CD4-positive, CD25-positive, alpha-beta regulatory T cell (primary cell): ENCODE measurements at regions not wholly inside any gene's neighbourhood (a gene's known extent, or its start where the extent isn't known, plus 50 kb on each side); places are given as distances from the start of the nearest gene placed in this dataset.

Experiments
- ATAC-seq, 2 donors: fragments of 150-1000 bp; cut with Tn5 transposase; one replicate each; pipeline ENCODE4 v1.10.0; 2021; ENCODE audit warnings: low read depth in 2 of 2, moderate number of reproducible peaks in 2 of 2, moderate library complexity in 1 of 2
- DNase-seq, 3 donors: peaks; one replicate each; pipeline versions ENCODE4 v3.0.0 to v3.0.0-alpha.2; 2012 to 2022; ENCODE audit warnings: mixed read lengths in 1 of 3
- H3K27ac ChIP-seq: one replicate; pipeline ENCODE4 v1.7.0; 2013; ENCODE audit warnings: mild to moderate bottlenecking, low read length; ENCODE audit not compliant: insufficient read depth, poor library complexity, severe bottlenecking
- H3K27me3 ChIP-seq: one replicate; pipeline ENCODE4 v1.7.0; 2013; ENCODE audit warnings: low read length; ENCODE audit not compliant: control insufficient read depth, insufficient read depth
- H3K36me3 ChIP-seq: one replicate; pipeline ENCODE4 v1.7.0; 2013; ENCODE audit warnings: mild to moderate bottlenecking, low read length, moderate library complexity; ENCODE audit not compliant: control insufficient read depth, insufficient read depth
- H3K4me1 ChIP-seq: 2 replicates; pipeline ENCODE4 v1.7.0; 2013; ENCODE audit warnings: mild to moderate bottlenecking, low read length; ENCODE audit not compliant: insufficient read depth, control insufficient read depth, poor library complexity, severe bottlenecking
- H3K4me3 ChIP-seq: one replicate; pipeline ENCODE4 v1.7.0; 2013; ENCODE audit warnings: low read depth, mild to moderate bottlenecking, low read length, moderate library complexity
- H3K9me3 ChIP-seq, 2 experiments: 1 replicate in 1 of 2; 2 replicates in 1 of 2; pipeline ENCODE4 v1.7.0; 2013; ENCODE audit warnings: low read length in 2 of 2, mild to moderate bottlenecking in 1 of 2, moderate library complexity in 1 of 2; ENCODE audit not compliant: control insufficient read depth in 2 of 2
- H3K27ac Mint-ChIP-seq, 3 donors: one replicate each; pipeline ENCODE4 v1.8.0; 2020 to 2022; ENCODE audit warnings: mild to moderate bottlenecking in 3 of 3, mixed read lengths in 3 of 3, moderate library complexity in 2 of 3
- H3K27me3 Mint-ChIP-seq: one replicate; pipeline ENCODE4 v1.8.0; 2022; ENCODE audit warnings: mild to moderate bottlenecking, mixed read lengths
- H3K36me3 Mint-ChIP-seq: one replicate; pipeline ENCODE4 v1.8.0; 2020; ENCODE audit warnings: mixed read lengths
- H3K4me1 Mint-ChIP-seq, 4 donors: one replicate each; pipeline ENCODE4 v1.8.0; 2020 to 2022; ENCODE audit warnings: mixed read lengths in 4 of 4, mild to moderate bottlenecking in 1 of 4
- H3K4me3 Mint-ChIP-seq, 4 donors: one replicate each; pipeline ENCODE4 v1.8.0; 2020 to 2022; ENCODE audit warnings: mild to moderate bottlenecking in 4 of 4, mixed read lengths in 4 of 4, moderate library complexity in 3 of 4
- H3K9me3 Mint-ChIP-seq, 7 donors: one replicate each; pipeline ENCODE4 v1.8.0; 2020 to 2022; ENCODE audit warnings: mixed read lengths in 7 of 7, mild to moderate bottlenecking in 3 of 7, moderate library complexity in 2 of 7

GRCh38 chr2:139059617-139060016 lies 279.4 kb upstream of the NXPH2 start:
- no peak overlapping the region for H3K4me3 Mint-ChIP-seq
- no peak for DNase-seq
- Histone ChIP-seq H3K27me3 (no peaks in the 10 kb centered on the region), H3K9me3 (no peaks in the 10 kb centered on the region), H3K4me3 (no peak overlapping the region), H3K27ac (no peak overlapping the region), H3K4me1 (no peaks in the 10 kb centered on the region), H3K36me3 (no peaks in the 10 kb centered on the region)
- H3K27ac Mint-ChIP-seq, result no peak overlapping the region
- no peaks in the 10 kb centered on the region for H3K4me1 Mint-ChIP-seq
- no peaks in the 10 kb centered on the region for H3K27me3 Mint-ChIP-seq
- ATAC-seq, result no peak
- H3K36me3 Mint-ChIP-seq, result no peaks in the 10 kb centered on the region
- H3K9me3 Mint-ChIP-seq, result peaks cover 0 to 14% (median 11%) of the 10 kb centered on the region in 7 donors

GRCh38 chr2:139055202-139055601 lies 275.0 kb upstream of the NXPH2 start:
- DNase-seq, result no peak
- Histone ChIP-seq H3K9me3 (peaks cover 0 to 3% of the 10 kb centered on the region in 2 experiments), H3K4me1 (no peaks in the 10 kb centered on the region), H3K27ac (no peak overlapping the region), H3K27me3 (no peaks in the 10 kb centered on the region), H3K4me3 (no peak overlapping the region), H3K36me3 (no peaks in the 10 kb centered on the region)
- no peak overlapping the region for H3K4me3 Mint-ChIP-seq
- ATAC-seq, result no peak
- no peaks in the 10 kb centered on the region for H3K4me1 Mint-ChIP-seq
- no peak overlapping the region for H3K27ac Mint-ChIP-seq
- H3K9me3 Mint-ChIP-seq, result peaks cover 0 to 29% (median 10%) of the 10 kb centered on the region in 7 donors
- no peaks in the 10 kb centered on the region for H3K27me3 Mint-ChIP-seq
- no peaks in the 10 kb centered on the region for H3K36me3 Mint-ChIP-seq

GRCh38 chr2:139048017-139048416 lies 267.8 kb upstream of the NXPH2 start:
- peaks cover 0 to 2% of the 10 kb centered on the region in 2 experiments for H3K9me3 ChIP-seq
- no peaks in the 10 kb centered on the region for H3K36me3 ChIP-seq
- H3K27me3 ChIP-seq, result no peaks in the 10 kb centered on the region
- no peak overlapping the region for H3K27ac ChIP-seq
- no peaks in the 10 kb centered on the region for H3K4me1 ChIP-seq
- no peak overlapping the region for H3K4me3 ChIP-seq
- Mint-ChIP-seq H3K4me1 (no peaks in the 10 kb centered on the region), H3K27me3 (no peaks in the 10 kb centered on the region), H3K9me3 (peaks cover 0 to 21% (median 3%) of the 10 kb centered on the region in 7 donors), H3K36me3 (no peaks in the 10 kb centered on the region), H3K27ac (no peak overlapping the region), H3K4me3 (no peak overlapping the region)
- ATAC-seq, result no peak
- DNase-seq, result no peak

GRCh38 chr2:139045524-139045923 lies 265.3 kb upstream of the NXPH2 start:
- no peaks in the 10 kb centered on the region for H3K36me3 ChIP-seq
- H3K27ac Mint-ChIP-seq, result no peak overlapping the region
- H3K4me1 Mint-ChIP-seq, result no peaks in the 10 kb centered on the region
- H3K4me1 ChIP-seq, result no peaks in the 10 kb centered on the region
- no peak overlapping the region for H3K27ac ChIP-seq
- H3K4me3 Mint-ChIP-seq, result no peak overlapping the region
- H3K9me3 Mint-ChIP-seq, result peaks cover 0 to 13% (median 3%) of the 10 kb centered on the region in 7 donors
- H3K36me3 Mint-ChIP-seq, result no peaks in the 10 kb centered on the region
- H3K9me3 ChIP-seq, result peaks cover 2 to 7% of the 10 kb centered on the region in 2 experiments
- no peak overlapping the region for H3K4me3 ChIP-seq
- ATAC-seq (no peak), DNase-seq (no peak)
- H3K27me3 ChIP-seq, result no peaks in the 10 kb centered on the region
- H3K27me3 Mint-ChIP-seq, result no peaks in the 10 kb centered on the region

- Histone ChIP-seq H3K4me3 (no peak overlapping the region), H3K27me3 (no peaks in the 10 kb centered on the region), H3K36me3 (no peaks in the 10 kb centered on the region), H3K27ac (no peak overlapping the region), H3K4me1 (no peaks in the 10 kb centered on the region), H3K9me3 (peaks cover 0 to 4% of the 10 kb centered on the region in 2 experiments)
- H3K36me3 Mint-ChIP-seq, result no peaks in the 10 kb centered on the region
- no peaks in the 10 kb centered on the region for H3K4me1 Mint-ChIP-seq
- no peak for ATAC-seq
- DNase-seq, result no peak
- no peak overlapping the region for H3K27ac Mint-ChIP-seq
- no peak overlapping the region for H3K4me3 Mint-ChIP-seq
- H3K9me3 Mint-ChIP-seq, result peaks cover 0 to 11% (median 2%) of the 10 kb centered on the region in 7 donors
- H3K27me3 Mint-ChIP-seq, result no peaks in the 10 kb centered on the region
Measured at GRCh38 chr2:139034064-139034463, 253.9 kb upstream of the NXPH2 start.

- no peaks in the 10 kb centered on the region for H3K27me3 Mint-ChIP-seq
- no peak overlapping the region for H3K4me3 Mint-ChIP-seq
- H3K36me3 ChIP-seq, result no peaks in the 10 kb centered on the region
- H3K9me3 ChIP-seq, result peaks cover 0 to 4% of the 10 kb centered on the region in 2 experiments
- H3K9me3 Mint-ChIP-seq, result peaks cover 0 to 15% (median 5%) of the 10 kb centered on the region in 7 donors
- no peak overlapping the region for H3K4me3 ChIP-seq
- H3K27ac Mint-ChIP-seq, result no peak overlapping the region
- no peaks in the 10 kb centered on the region for H3K4me1 ChIP-seq
- no peaks in the 10 kb centered on the region for H3K36me3 Mint-ChIP-seq
- no peak overlapping the region for H3K27ac ChIP-seq
- ATAC-seq, result no peak
- no peaks in the 10 kb centered on the region for H3K4me1 Mint-ChIP-seq
- no peaks in the 10 kb centered on the region for H3K27me3 ChIP-seq
- DNase-seq, result no peak
Measured at GRCh38 chr2:139033300-139033699, 253.1 kb upstream of the NXPH2 start.

GRCh38 chr2:139031722-139032121 lies 251.5 kb upstream of the NXPH2 start:
- no peak for ATAC-seq
- Mint-ChIP-seq H3K4me1 (no peaks in the 10 kb centered on the region), H3K27me3 (no peaks in the 10 kb centered on the region), H3K36me3 (no peaks in the 10 kb centered on the region), H3K4me3 (no peak overlapping the region), H3K9me3 (peaks cover 0 to 12% (median 5%) of the 10 kb centered on the region in 7 donors), H3K27ac (no peak overlapping the region)
- DNase-seq, result no peak
- no peaks in the 10 kb centered on the region for H3K4me1 ChIP-seq
- no peaks in the 10 kb centered on the region for H3K36me3 ChIP-seq
- H3K27me3 ChIP-seq, result no peaks in the 10 kb centered on the region
- no peak overlapping the region for H3K27ac ChIP-seq
- H3K9me3 ChIP-seq, result peaks cover 0 to 4% of the 10 kb centered on the region in 2 experiments
- no peak overlapping the region for H3K4me3 ChIP-seq

GRCh38 chr2:139020287-139020686 lies 240.1 kb upstream of the NXPH2 start:
- no peak overlapping the region for H3K27ac ChIP-seq
- H3K36me3 ChIP-seq, result no peaks in the 10 kb centered on the region
- DNase-seq (no peak), ATAC-seq (no peak)
- H3K4me3 ChIP-seq, result no peak overlapping the region
- H3K4me1 Mint-ChIP-seq, result no peaks in the 10 kb centered on the region
- no peaks in the 10 kb centered on the region for H3K27me3 ChIP-seq
- no peak overlapping the region for H3K27ac Mint-ChIP-seq
- no peaks in the 10 kb centered on the region for H3K4me1 ChIP-seq
- H3K36me3 Mint-ChIP-seq, result no peaks in the 10 kb centered on the region
- no peaks in the 10 kb centered on the region for H3K27me3 Mint-ChIP-seq
- peaks cover 2 to 5% of the 10 kb centered on the region in 2 experiments for H3K9me3 ChIP-seq
- H3K9me3 Mint-ChIP-seq, result peaks cover 7 to 61% (median 10%) of the 10 kb centered on the region in 7 donors
- H3K4me3 Mint-ChIP-seq, result no peak overlapping the region
